Duodenal mucosa (tissue), 2 donors: ENCODE measurements at regions not wholly inside any gene's neighbourhood (a gene's known extent, or its start where the extent isn't known, plus 50 kb on each side); places are given as distances from the start of the nearest gene placed in this dataset.

Experiments used
- H3K27ac ChIP-seq: one replicate; pipeline ENCODE4 v1.7.0; 2013; ENCODE audit warnings: low read depth, low read length
- H3K27me3 ChIP-seq, 2 donors: one replicate each; pipeline ENCODE4 v1.7.0; 2013; ENCODE audit warnings: low read length in 2 of 2, control low read depth in 1 of 2; ENCODE audit not compliant: insufficient read depth in 2 of 2, control insufficient read depth in 1 of 2
- H3K36me3 ChIP-seq, 2 donors: one replicate each; pipeline ENCODE4 v1.7.0; 2013; ENCODE audit warnings: low read length in 2 of 2, control low read depth in 1 of 2; ENCODE audit not compliant: insufficient read depth in 2 of 2, control insufficient read depth in 1 of 2
- H3K4me1 ChIP-seq, 2 donors: one replicate each; pipeline ENCODE4 v1.7.0; 2013; ENCODE audit warnings: low read length in 2 of 2, control low read depth in 1 of 2; ENCODE audit not compliant: insufficient read depth in 2 of 2, control insufficient read depth in 1 of 2
- H3K4me3 ChIP-seq, 2 donors: one replicate each; pipeline ENCODE4 v1.7.0; 2013; ENCODE audit warnings: low read length in 2 of 2, low read depth in 1 of 2
- H3K9ac ChIP-seq, 2 donors: one replicate each; pipeline ENCODE4 v1.7.0; 2013; ENCODE audit warnings: low read length in 2 of 2, low read depth in 1 of 2
- H3K9me3 ChIP-seq, 2 donors: one replicate each; pipeline ENCODE4 v1.7.0; 2013; ENCODE audit warnings: low read length in 2 of 2, control low read depth in 1 of 2; ENCODE audit not compliant: control insufficient read depth in 1 of 2

GRCh38 chr5:101676646-101677045 is 619.4 kb downstream of the SLCO4C1 start:
- H3K4me3 ChIP-seq = no peak overlapping the region
- no peak overlapping the region for H3K9ac ChIP-seq
- no peaks in the 10 kb centered on the region for H3K36me3 ChIP-seq
- peaks cover 0 to 3% of the 10 kb centered on the region in 2 donors for H3K27me3 ChIP-seq
- H3K4me1 ChIP-seq = peaks cover 4 to 7% of the 10 kb centered on the region in 2 donors
- no peak overlapping the region for H3K27ac ChIP-seq
- no peaks in the 10 kb centered on the region for H3K9me3 ChIP-seq

DNA sequence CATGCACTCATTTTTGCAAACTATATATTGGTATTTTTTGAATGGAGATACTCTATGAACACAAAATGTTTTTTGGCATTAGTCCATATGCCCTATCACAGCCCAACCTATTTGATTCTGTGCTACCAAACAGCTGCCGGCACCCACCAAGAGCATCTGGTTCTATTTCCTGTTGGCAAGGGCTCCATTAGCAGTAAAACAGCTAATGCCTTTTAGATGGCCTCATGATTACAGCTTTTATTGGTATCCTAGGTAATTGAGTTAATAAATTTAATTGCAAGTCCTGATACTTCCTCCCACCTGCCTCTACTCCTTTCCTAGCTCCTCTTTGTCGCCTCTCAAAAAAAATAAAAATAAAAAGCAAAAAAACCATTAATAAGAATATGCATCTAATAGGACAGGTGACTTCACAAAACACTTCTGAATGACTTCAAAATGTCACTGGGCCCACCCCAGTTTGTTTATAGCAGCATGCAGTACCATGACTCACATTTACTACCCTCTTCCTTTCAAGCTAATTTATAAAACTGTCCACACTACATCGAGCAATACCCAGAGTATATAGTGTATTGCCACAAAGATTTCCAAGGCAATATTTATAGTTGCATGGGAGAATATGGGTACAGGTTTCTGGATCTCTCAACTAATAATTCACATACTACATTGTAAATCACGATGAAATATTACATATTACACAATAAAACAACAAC is 620.4 kb downstream of the SLCO4C1 start:
- Histone ChIP-seq H3K36me3 (no peaks in the 10 kb centered on the region), H3K27me3 (peaks cover 0 to 3% of the 10 kb centered on the region in 2 donors), H3K4me1 (peaks cover 4 to 7% of the 10 kb centered on the region in 2 donors), H3K9ac (no peak overlapping the region), H3K27ac (no peak overlapping the region), H3K9me3 (no peaks in the 10 kb centered on the region), H3K4me3 (no peak overlapping the region)

DNA sequence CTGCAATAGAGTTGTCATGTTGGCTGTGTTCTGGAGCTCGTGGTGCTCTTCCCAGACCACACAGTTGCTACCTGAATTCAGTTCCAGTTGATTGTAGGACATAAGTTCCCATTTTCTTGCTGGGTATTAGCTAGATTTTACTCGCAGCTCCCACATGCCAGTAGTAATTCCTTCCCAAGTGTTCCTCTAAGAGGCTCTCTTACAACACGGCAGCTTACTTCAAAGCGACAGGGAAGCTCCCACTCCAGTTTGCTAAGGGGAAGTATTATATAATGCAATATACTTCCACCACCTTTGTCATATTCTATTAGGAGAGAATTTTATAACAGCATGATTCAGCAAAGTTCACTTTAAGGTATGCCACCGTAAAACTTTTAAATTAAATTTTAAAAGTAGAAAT is 623.0 kb downstream of the SLCO4C1 start:
- H3K36me3 ChIP-seq = no peaks in the 10 kb centered on the region
- H3K4me3 ChIP-seq = no peak overlapping the region
- no peak overlapping the region for H3K9ac ChIP-seq
- peaks cover 0 to 3% of the 10 kb centered on the region in 2 donors for H3K4me1 ChIP-seq
- no peaks in the 10 kb centered on the region for H3K9me3 ChIP-seq
- H3K27me3 ChIP-seq = peaks cover 0 to 3% of the 10 kb centered on the region in 2 donors
- H3K27ac ChIP-seq = no peak overlapping the region

GRCh38 chr5:101664071-101664791 is 631.9 kb downstream of the SLCO4C1 start:
- Histone ChIP-seq H3K4me3 (no peak overlapping the region), H3K4me1 (no peaks in the 10 kb centered on the region), H3K9me3 (no peaks in the 10 kb centered on the region), H3K27me3 (no peaks in the 10 kb centered on the region), H3K36me3 (no peaks in the 10 kb centered on the region), H3K9ac (no peak overlapping the region), H3K27ac (no peak overlapping the region)

DNA sequence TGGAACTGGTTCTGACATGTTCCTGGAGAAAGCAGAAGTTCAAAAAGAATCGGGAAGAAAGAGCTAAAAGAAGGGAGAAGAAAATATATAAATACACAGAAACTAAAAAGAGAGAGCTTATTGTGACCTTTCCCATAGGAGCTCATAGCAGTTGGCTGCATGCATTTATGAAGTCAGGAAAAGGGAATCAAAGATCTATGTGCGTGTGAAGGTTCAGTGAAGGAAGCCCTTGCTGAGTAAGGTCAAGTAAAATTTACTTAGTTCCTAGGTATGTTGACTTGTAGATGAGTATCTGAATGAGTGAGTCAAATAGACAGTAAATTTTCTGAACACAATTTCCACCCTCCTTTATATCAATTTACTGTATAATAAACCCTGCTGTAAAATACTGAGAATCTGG is 632.5 kb downstream of the SLCO4C1 start:
- no peak overlapping the region for H3K4me3 ChIP-seq
- H3K9me3 ChIP-seq = no peaks in the 10 kb centered on the region
- no peak overlapping the region for H3K27ac ChIP-seq
- no peaks in the 10 kb centered on the region for H3K36me3 ChIP-seq
- H3K4me1 ChIP-seq = no peaks in the 10 kb centered on the region
- no peaks in the 10 kb centered on the region for H3K27me3 ChIP-seq
- no peak overlapping the region for H3K9ac ChIP-seq

GRCh38 chr5:101662263-101662662 is 633.8 kb downstream of the SLCO4C1 start:
- H3K36me3 ChIP-seq = no peaks in the 10 kb centered on the region
- no peaks in the 10 kb centered on the region for H3K27me3 ChIP-seq
- H3K4me3 ChIP-seq = no peak overlapping the region
- no peak overlapping the region for H3K9ac ChIP-seq
- no peaks in the 10 kb centered on the region for H3K4me1 ChIP-seq
- H3K27ac ChIP-seq = no peak overlapping the region
- H3K9me3 ChIP-seq = no peaks in the 10 kb centered on the region

DNA sequence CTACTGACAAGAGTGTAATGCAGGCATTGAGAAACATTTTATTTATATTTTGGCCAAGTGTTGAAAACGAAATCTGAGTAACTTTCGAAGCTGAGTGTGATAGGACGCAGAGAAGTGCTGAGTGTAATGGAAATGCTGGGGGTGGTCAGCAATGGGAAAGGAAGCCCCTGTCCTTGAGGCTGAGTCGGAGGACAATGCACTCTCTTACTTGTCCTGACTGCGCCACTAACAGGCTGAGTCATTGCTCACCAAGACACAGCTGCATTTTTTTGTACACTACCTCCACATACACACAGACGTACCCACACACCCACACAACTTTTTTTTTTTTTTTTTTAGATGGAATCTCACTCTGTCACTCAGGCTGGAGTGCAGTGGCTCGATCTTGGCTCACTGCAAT is 637.7 kb downstream of the SLCO4C1 start:
- Histone ChIP-seq H3K4me1 (no peaks in the 10 kb centered on the region), H3K9me3 (no peaks in the 10 kb centered on the region), H3K9ac (no peak overlapping the region), H3K27me3 (no peaks in the 10 kb centered on the region), H3K36me3 (no peaks in the 10 kb centered on the region), H3K27ac (no peak overlapping the region), H3K4me3 (no peak overlapping the region)

DNA sequence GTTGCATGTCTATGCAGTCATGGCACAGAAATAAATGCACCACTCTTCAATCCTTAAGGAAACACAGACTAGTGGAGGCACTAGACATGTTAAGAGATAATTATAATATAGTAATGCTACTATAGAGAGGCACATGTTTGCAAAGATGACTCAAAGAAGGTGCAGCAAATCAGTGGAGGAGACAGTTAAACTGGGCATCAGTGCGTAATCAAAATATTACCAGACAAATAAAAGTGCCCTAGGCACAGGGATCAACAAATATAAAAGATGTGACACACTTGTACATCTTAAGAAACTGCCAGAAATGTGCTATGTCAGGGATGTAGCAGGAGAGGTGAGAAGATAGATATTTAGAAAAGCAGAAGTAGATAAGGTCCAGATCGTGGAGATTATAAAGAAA is 642.1 kb downstream of the SLCO4C1 start:
- Histone ChIP-seq H3K4me1 (no peaks in the 10 kb centered on the region), H3K27me3 (no peaks in the 10 kb centered on the region), H3K9me3 (no peaks in the 10 kb centered on the region), H3K4me3 (no peak overlapping the region), H3K27ac (no peak overlapping the region), H3K9ac (no peak overlapping the region), H3K36me3 (no peaks in the 10 kb centered on the region)

GRCh38 chr5:101647861-101648260 is 648.2 kb downstream of the SLCO4C1 start:
- Histone ChIP-seq H3K9me3 (no peaks in the 10 kb centered on the region), H3K27ac (no peak overlapping the region), H3K4me1 (no peaks in the 10 kb centered on the region), H3K36me3 (no peaks in the 10 kb centered on the region), H3K9ac (no peak overlapping the region), H3K4me3 (no peak overlapping the region), H3K27me3 (no peaks in the 10 kb centered on the region)

DNA sequence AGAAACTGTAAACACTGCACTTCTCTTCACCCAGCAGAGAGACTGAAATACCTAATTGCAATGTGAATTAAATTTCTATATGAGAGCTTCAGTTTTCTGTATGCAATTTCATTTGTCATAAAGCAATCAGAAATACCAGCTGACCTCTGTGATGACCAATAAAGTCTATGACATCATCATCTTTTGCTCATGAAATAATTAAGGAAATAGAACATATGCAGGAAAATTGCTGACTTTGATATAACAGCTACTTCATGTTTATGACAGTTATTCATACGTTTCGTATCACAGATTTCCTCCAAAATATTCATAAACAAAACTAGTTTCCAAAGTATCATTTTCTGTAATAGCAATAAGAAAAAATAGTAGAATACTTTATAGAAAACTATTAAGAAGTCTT is 652.3 kb downstream of the SLCO4C1 start:
- Histone ChIP-seq H3K9me3 (no peaks in the 10 kb centered on the region), H3K36me3 (no peaks in the 10 kb centered on the region), H3K27ac (no peak overlapping the region), H3K4me1 (no peaks in the 10 kb centered on the region), H3K27me3 (no peaks in the 10 kb centered on the region), H3K9ac (no peak overlapping the region), H3K4me3 (no peak overlapping the region)
